ENCODE measurements at regions not wholly inside any gene's neighbourhood (a gene's known extent, or its start where the extent isn't known, plus 50 kb on each side); places are given as distances from the start of the nearest gene placed in this dataset.
A peak's percentile ranks its signal among the peaks of the same experiment; 100 is the strongest.
"Not testable (repeated sequence)": the region's sequence is repeated elsewhere in the genome, so short reads cannot be mapped to it uniquely, and the experiment has no call there.

DNA sequence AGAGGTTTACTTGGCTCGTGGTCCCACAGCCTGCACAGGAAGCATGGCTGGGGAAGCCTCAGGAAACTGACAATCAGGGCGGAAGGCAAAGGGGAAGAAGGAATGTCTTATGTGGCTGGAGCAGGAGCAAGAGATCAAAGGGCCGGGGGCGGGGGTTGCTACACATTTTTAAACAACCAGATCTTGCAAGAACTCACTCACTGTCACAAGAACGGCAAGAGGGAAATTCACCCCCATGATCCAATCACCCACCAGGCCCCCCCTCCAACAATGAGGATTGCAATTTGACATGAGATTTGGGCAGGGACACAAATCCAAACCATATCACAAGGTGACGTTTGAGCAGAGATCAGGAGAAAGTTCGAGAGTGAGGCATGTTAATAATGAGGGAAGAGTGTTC lies 163.7 kb upstream of the RPH3A start:
- 67% methylated on average over 1 of the region's 7 CpGs for WGBS (ENCODE audit: insufficient coverage)
- Histone ChIP-seq H3K27ac (ENCODE audit: low read length) (no peak overlapping the region), H3K4me3 (ENCODE audit: control insufficient read depth in 1 of 2, extremely low read depth in 1 of 2, low read length in 1 of 2) (no peak overlapping the region), H3K36me3 (ENCODE audit: control insufficient read depth in 2 of 2, extremely low read depth in 1 of 2, insufficient read depth in 1 of 2, low read length in 1 of 2) (no peaks in the 10 kb centered on the region), H3K9me3 (no peaks in the 10 kb centered on the region), H3K27me3 (replicated peaks in 1 of 2; ENCODE audit: control insufficient read depth in 2 of 2, extremely low read depth in 1 of 2, insufficient read depth in 2 of 2, low read length in 1 of 2) (peaks cover 0 to 4% of the 10 kb centered on the region in 2 experiments), H3K4me1 (ENCODE audit: control insufficient read depth in 1 of 2, extremely low read depth in 1 of 2, insufficient read depth in 2 of 2, low read length in 2 of 2) (no peaks in the 10 kb centered on the region)
- H3K4me3 Mint-ChIP-seq: no peak overlapping the region
- POLR2A ChIA-PET: no interaction called here
- no peak for ATAC-seq (replicated peaks in 1 of 4)
- no peak overlapping the region for H3K27ac Mint-ChIP-seq
- CTCF ChIA-PET: no interaction called here
- H3K4me1 Mint-ChIP-seq: peaks cover 1 to 7% (median 6%) of the 10 kb centered on the region in 3 donors
- no peak for DNase-seq
- H3K9me3 Mint-ChIP-seq: peaks cover 0 to 9% (median 6%) of the 10 kb centered on the region in 3 donors
- H3K27me3 Mint-ChIP-seq: peaks cover 14 to 25% of the 10 kb centered on the region in 2 donors
- no peaks in the 10 kb centered on the region for H3K36me3 Mint-ChIP-seq

GRCh38 chr12:112631974-112632373 lies 159.6 kb upstream of the RPH3A start:
- H3K9me3 ChIP-seq; H3K27ac Mint-ChIP-seq; POLR2A ChIA-PET; H3K4me3 Mint-ChIP-seq; H3K36me3 Mint-ChIP-seq; ATAC-seq (replicated peaks in 1 of 4); H3K27ac ChIP-seq (ENCODE audit: low read length); H3K4me1 Mint-ChIP-seq; H3K27me3 ChIP-seq (replicated peaks in 1 of 2; ENCODE audit: control insufficient read depth in 2 of 2, extremely low read depth in 1 of 2, insufficient read depth in 2 of 2, low read length in 1 of 2); H3K9me3 Mint-ChIP-seq; H3K4me3 ChIP-seq (ENCODE audit: control insufficient read depth in 1 of 2, extremely low read depth in 1 of 2, low read length in 1 of 2); DNase-seq; CTCF ChIA-PET; H3K36me3 ChIP-seq (ENCODE audit: control insufficient read depth in 2 of 2, extremely low read depth in 1 of 2, insufficient read depth in 1 of 2, low read length in 1 of 2); H3K4me1 ChIP-seq (ENCODE audit: control insufficient read depth in 1 of 2, extremely low read depth in 1 of 2, insufficient read depth in 2 of 2, low read length in 2 of 2): not testable (repeated sequence)
- 60% methylated on average over 2 of the region's 2 CpGs for WGBS (ENCODE audit: insufficient coverage)
- H3K27me3 Mint-ChIP-seq: peaks cover 23 to 38% of the 10 kb centered on the region in 2 donors

- no peaks in the 10 kb centered on the region for H3K4me1 ChIP-seq (ENCODE audit: control insufficient read depth in 1 of 2, extremely low read depth in 1 of 2, insufficient read depth in 2 of 2, low read length in 2 of 2)
- Mint-ChIP-seq H3K36me3 (no peaks in the 10 kb centered on the region), H3K9me3 (peaks cover 0 to 9% (median 9%) of the 10 kb centered on the region in 3 donors), H3K4me3 (no peak overlapping the region), H3K4me1 (no peaks in the 10 kb centered on the region), H3K27me3 (peaks cover 41 to 46% of the 10 kb centered on the region in 2 donors), H3K27ac (no peak overlapping the region)
- H3K9me3 ChIP-seq: no peaks in the 10 kb centered on the region
- ATAC-seq (replicated peaks in 1 of 4) (no peak), DNase-seq (no peak)
- no peak overlapping the region for H3K4me3 ChIP-seq (ENCODE audit: control insufficient read depth in 1 of 2, extremely low read depth in 1 of 2, low read length in 1 of 2)
- ChIA-PET POLR2A (no interaction called here), CTCF (no interaction called here)
- WGBS (ENCODE audit: insufficient coverage): no CpG with 5 or more reads among the region's 1 CpG
- no peaks in the 10 kb centered on the region for H3K36me3 ChIP-seq (ENCODE audit: control insufficient read depth in 2 of 2, extremely low read depth in 1 of 2, insufficient read depth in 1 of 2, low read length in 1 of 2)
- no peak overlapping the region for H3K27ac ChIP-seq (ENCODE audit: low read length)
- peaks cover 3 to 9% of the 10 kb centered on the region in 2 experiments for H3K27me3 ChIP-seq (replicated peaks in 1 of 2; ENCODE audit: control insufficient read depth in 2 of 2, extremely low read depth in 1 of 2, insufficient read depth in 2 of 2, low read length in 1 of 2)
Observed at GRCh38 chr12:112635036-112635435, 156.5 kb upstream of the RPH3A start.

DNA sequence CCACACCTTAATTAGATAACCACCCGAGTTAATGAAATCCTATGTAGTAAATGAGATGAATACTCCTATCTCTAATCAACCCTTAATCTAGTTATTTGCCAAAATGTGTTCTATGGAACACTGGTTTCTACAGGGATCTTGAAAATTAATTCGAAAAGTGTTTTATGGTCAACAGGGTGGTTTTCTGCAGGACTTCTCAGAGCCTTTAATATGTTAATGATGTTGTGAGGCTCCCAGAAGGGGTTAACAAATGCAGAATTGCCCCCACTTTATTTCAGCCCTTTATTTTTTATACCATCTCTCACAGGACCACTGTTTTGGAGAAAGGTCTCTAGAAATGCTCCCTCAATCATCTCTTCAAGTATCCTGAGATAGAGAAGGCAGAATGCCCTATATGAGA lies 153.1 kb upstream of the RPH3A start:
- Mint-ChIP-seq H3K27me3 (peaks cover 36 to 39% of the 10 kb centered on the region in 2 donors), H3K27ac (no peak overlapping the region), H3K9me3 (peaks cover 0 to 3% (median 0%) of the 10 kb centered on the region in 3 donors), H3K36me3 (no peaks in the 10 kb centered on the region), H3K4me3 (no peak overlapping the region), H3K4me1 (no peaks in the 10 kb centered on the region)
- Histone ChIP-seq H3K36me3 (ENCODE audit: control insufficient read depth in 2 of 2, extremely low read depth in 1 of 2, insufficient read depth in 1 of 2, low read length in 1 of 2) (no peaks in the 10 kb centered on the region), H3K4me1 (ENCODE audit: control insufficient read depth in 1 of 2, extremely low read depth in 1 of 2, insufficient read depth in 2 of 2, low read length in 2 of 2) (no peaks in the 10 kb centered on the region), H3K4me3 (ENCODE audit: control insufficient read depth in 1 of 2, extremely low read depth in 1 of 2, low read length in 1 of 2) (no peak overlapping the region), H3K27me3 (replicated peaks in 1 of 2; ENCODE audit: control insufficient read depth in 2 of 2, extremely low read depth in 1 of 2, insufficient read depth in 2 of 2, low read length in 1 of 2) (peaks cover 3 to 5% of the 10 kb centered on the region in 2 experiments), H3K9me3 (no peaks in the 10 kb centered on the region), H3K27ac (ENCODE audit: low read length) (no peak overlapping the region)
- ATAC-seq (replicated peaks in 1 of 4) (no peak), DNase-seq (no peak)
- ChIA-PET CTCF (no interaction called here), POLR2A (no interaction called here)
- WGBS (ENCODE audit: insufficient coverage): no CpG with 5 or more reads among the region's 2 CpGs

GRCh38 chr12:112645586-112645985 lies 146.0 kb upstream of the RPH3A start:
- ATAC-seq (replicated peaks in 1 of 4) (no peak), DNase-seq (no peak)
- Histone ChIP-seq H3K9me3 (no peaks in the 10 kb centered on the region), H3K4me1 (ENCODE audit: control insufficient read depth in 1 of 2, extremely low read depth in 1 of 2, insufficient read depth in 2 of 2, low read length in 2 of 2) (no peaks in the 10 kb centered on the region), H3K4me3 (ENCODE audit: control insufficient read depth in 1 of 2, extremely low read depth in 1 of 2, low read length in 1 of 2) (no peak overlapping the region), H3K36me3 (ENCODE audit: control insufficient read depth in 2 of 2, extremely low read depth in 1 of 2, insufficient read depth in 1 of 2, low read length in 1 of 2) (no peaks in the 10 kb centered on the region), H3K27me3 (replicated peaks in 1 of 2; ENCODE audit: control insufficient read depth in 2 of 2, extremely low read depth in 1 of 2, insufficient read depth in 2 of 2, low read length in 1 of 2) (peaks cover 0 to 6% of the 10 kb centered on the region in 2 experiments), H3K27ac (ENCODE audit: low read length) (no peak overlapping the region)
- Mint-ChIP-seq H3K36me3 (no peaks in the 10 kb centered on the region), H3K9me3 (peaks cover 3 to 5% (median 3%) of the 10 kb centered on the region in 3 donors), H3K4me1 (no peaks in the 10 kb centered on the region), H3K27ac (no peak overlapping the region), H3K4me3 (no peak overlapping the region), H3K27me3 (peaks cover 8 to 34% of the 10 kb centered on the region in 2 donors)
- ChIA-PET CTCF (no interaction called here), POLR2A (no interaction called here)
- WGBS (ENCODE audit: insufficient coverage): 100% methylated on average over 1 of the region's 7 CpGs

DNA sequence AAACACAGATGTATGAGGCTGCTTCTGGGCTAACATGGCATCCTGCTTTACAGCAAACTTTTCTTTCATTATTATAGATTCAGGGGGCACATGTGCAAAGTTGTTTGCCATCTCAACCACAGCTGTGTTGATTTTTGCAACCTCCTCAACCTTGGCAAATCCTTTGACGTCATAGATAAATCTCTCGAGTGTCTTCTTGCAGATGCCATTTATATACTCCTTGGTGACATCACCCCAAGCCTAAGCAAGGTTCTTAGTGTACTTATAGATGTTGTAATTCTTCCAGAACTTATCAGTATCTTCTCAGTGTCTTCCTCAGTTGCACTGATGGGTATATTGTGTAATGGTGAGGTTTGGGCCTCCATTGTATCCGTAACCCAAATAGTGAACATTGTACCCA lies 135.4 kb upstream of the RPH3A start:
- no peaks in the 10 kb centered on the region for H3K36me3 Mint-ChIP-seq
- H3K9me3 Mint-ChIP-seq: peaks cover 0 to 4% (median 0%) of the 10 kb centered on the region in 3 donors
- no peak overlapping the region for H3K27ac Mint-ChIP-seq
- Histone ChIP-seq H3K36me3 (ENCODE audit: control insufficient read depth in 2 of 2, extremely low read depth in 1 of 2, insufficient read depth in 1 of 2, low read length in 1 of 2) (no peaks in the 10 kb centered on the region), H3K27me3 (replicated peaks in 1 of 2; ENCODE audit: control insufficient read depth in 2 of 2, extremely low read depth in 1 of 2, insufficient read depth in 2 of 2, low read length in 1 of 2) (no peaks in the 10 kb centered on the region), H3K4me3 (ENCODE audit: control insufficient read depth in 1 of 2, extremely low read depth in 1 of 2, low read length in 1 of 2) (no peak overlapping the region), H3K4me1 (ENCODE audit: control insufficient read depth in 1 of 2, extremely low read depth in 1 of 2, insufficient read depth in 2 of 2, low read length in 2 of 2) (no peaks in the 10 kb centered on the region), H3K27ac (ENCODE audit: low read length) (no peak overlapping the region), H3K9me3 (no peaks in the 10 kb centered on the region)
- no peak overlapping the region for H3K4me3 Mint-ChIP-seq
- ChIA-PET POLR2A (no interaction called here), CTCF (no interaction called here)
- no CpG with 5 or more reads among the region's 3 CpGs for WGBS (ENCODE audit: insufficient coverage)
- ATAC-seq (replicated peaks in 1 of 4) (no peak), DNase-seq (no peak)
- H3K27me3 Mint-ChIP-seq: peaks cover 11 to 13% of the 10 kb centered on the region in 2 donors
- H3K4me1 Mint-ChIP-seq: no peaks in the 10 kb centered on the region

DNA sequence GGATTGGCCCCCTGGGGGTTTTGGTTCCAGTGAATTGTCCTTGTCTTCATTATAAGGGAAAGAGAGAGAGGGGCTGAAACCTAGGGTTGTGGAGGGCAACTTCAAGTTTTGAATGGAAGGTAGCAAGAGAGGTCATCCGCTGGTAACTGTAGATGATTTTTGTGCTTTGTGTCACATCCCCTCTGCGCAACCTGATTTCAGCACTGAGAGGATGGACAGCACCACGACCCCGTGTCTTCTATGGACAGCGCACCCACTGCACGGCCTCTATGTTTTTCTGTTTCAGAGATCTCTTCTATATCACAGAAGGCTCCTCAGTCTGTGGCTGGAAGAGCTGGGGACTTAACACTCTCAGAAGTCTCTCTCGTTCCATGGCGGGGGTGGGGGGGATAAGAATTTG lies 127.0 kb upstream of the RPH3A start:
- WGBS (ENCODE audit: insufficient coverage): no CpG with 5 or more reads among the region's 8 CpGs
- no peaks in the 10 kb centered on the region for H3K9me3 Mint-ChIP-seq
- ChIA-PET POLR2A (no interaction called here), CTCF (no interaction called here)
- ATAC-seq (replicated peaks in 1 of 4): no peak
- H3K36me3 Mint-ChIP-seq: no peaks in the 10 kb centered on the region
- H3K27me3 Mint-ChIP-seq: peaks cover 29 to 33% of the 10 kb centered on the region in 2 donors
- Histone ChIP-seq H3K9me3 (no peaks in the 10 kb centered on the region), H3K4me3 (ENCODE audit: control insufficient read depth in 1 of 2, extremely low read depth in 1 of 2, low read length in 1 of 2) (no peak overlapping the region), H3K36me3 (ENCODE audit: control insufficient read depth in 2 of 2, extremely low read depth in 1 of 2, insufficient read depth in 1 of 2, low read length in 1 of 2) (no peaks in the 10 kb centered on the region), H3K27me3 (replicated peaks in 1 of 2; ENCODE audit: control insufficient read depth in 2 of 2, extremely low read depth in 1 of 2, insufficient read depth in 2 of 2, low read length in 1 of 2) (peaks cover 0 to 5% of the 10 kb centered on the region in 2 experiments), H3K4me1 (ENCODE audit: control insufficient read depth in 1 of 2, extremely low read depth in 1 of 2, insufficient read depth in 2 of 2, low read length in 2 of 2) (peaks cover 0 to 11% of the 10 kb centered on the region in 2 experiments), H3K27ac (ENCODE audit: low read length) (no peak overlapping the region)
- H3K4me3 Mint-ChIP-seq: no peak overlapping the region
- peak in 5 of 35 experiments; percentile 0 to 6 (median 2) for DNase-seq
- H3K4me1 Mint-ChIP-seq: peaks cover 0 to 20% (median 15%) of the 10 kb centered on the region in 3 donors
- no peak overlapping the region for H3K27ac Mint-ChIP-seq

Data from T-cell (primary cell).